Parathyroid adenoma (tissue), 2 donors: ENCODE measurements at regions not wholly inside any gene's neighbourhood (a gene's known extent, or its start where the extent isn't known, plus 50 kb on each side); places are given as distances from the start of the nearest gene placed in this dataset.

Experiments
- H2AFZ ChIP-seq: fragments of 300-600 bp; sonication (generic); one replicate; pipeline ENCODE4 v1.7.0; 2017; ENCODE audit warnings: antibody characterized with exemption, mild to moderate bottlenecking
- H3K27ac ChIP-seq: fragments of 300-600 bp; sonication (generic); one replicate; pipeline ENCODE4 v1.7.0; 2017
- H3K27me3 ChIP-seq: fragments of 300-600 bp; sonication (generic); one replicate; pipeline ENCODE4 v1.7.0; 2017; ENCODE audit warnings: low read length; ENCODE audit not compliant: control insufficient read depth, insufficient read depth
- H3K36me3 ChIP-seq: fragments of 300-600 bp; sonication (generic); one replicate; pipeline ENCODE4 v1.7.0; 2017; ENCODE audit warnings: low read length; ENCODE audit not compliant: control insufficient read depth, insufficient read depth
- H3K4me1 ChIP-seq: fragments of 300-600 bp; sonication (generic); one replicate; pipeline ENCODE4 v1.7.0; 2017; ENCODE audit warnings: control low read depth
- H3K4me2 ChIP-seq: fragments of 300-600 bp; sonication (generic); one replicate; pipeline ENCODE4 v1.7.0; 2017; ENCODE audit warnings: low read length
- H3K4me3 ChIP-seq: fragments of 300-600 bp; sonication (generic); one replicate; pipeline ENCODE4 v1.7.0; 2017; ENCODE audit warnings: low read depth, low read length
- H3K79me2 ChIP-seq: fragments of 300-600 bp; sonication (generic); one replicate; pipeline ENCODE4 v1.7.0; 2017; ENCODE audit warnings: control low read depth
- H3K9ac ChIP-seq: fragments of 300-600 bp; sonication (generic); one replicate; pipeline ENCODE4 v1.7.0; 2017; ENCODE audit warnings: mild to moderate bottlenecking
- H3K9me3 ChIP-seq: fragments of 300-600 bp; sonication (generic); one replicate; pipeline ENCODE4 v1.7.0; 2017; ENCODE audit warnings: low read length; ENCODE audit not compliant: control insufficient read depth
- CTCF ChIP-seq: fragments of 300-600 bp; sonication (generic); IDR thresholded peaks from one replicate; pipeline ENCODE4 v1.7.0; 2017; ENCODE audit warnings: antibody characterized with exemption, mild to moderate bottlenecking
- donor health status: primary hyperparathyroidism.

GRCh38 chr14:54275997-54276725, 120.6 kb upstream of the CDKN3 start:
- H3K27me3 ChIP-seq: no peaks in the 10 kb centered on the region
- H3K4me2 ChIP-seq: no peak overlapping the region
- H3K4me3 ChIP-seq: no peak overlapping the region
- H3K27ac ChIP-seq: no peak overlapping the region
- H3K4me1 ChIP-seq: no peaks in the 10 kb centered on the region
- no peaks in the 10 kb centered on the region for H3K36me3 ChIP-seq
- H2AFZ ChIP-seq: no peak overlapping the region
- H3K79me2 ChIP-seq: no peaks in the 10 kb centered on the region
- H3K9ac ChIP-seq: no peak overlapping the region
- TF ChIP-seq CTCF: no peak
- no peaks in the 10 kb centered on the region for H3K9me3 ChIP-seq

DNA sequence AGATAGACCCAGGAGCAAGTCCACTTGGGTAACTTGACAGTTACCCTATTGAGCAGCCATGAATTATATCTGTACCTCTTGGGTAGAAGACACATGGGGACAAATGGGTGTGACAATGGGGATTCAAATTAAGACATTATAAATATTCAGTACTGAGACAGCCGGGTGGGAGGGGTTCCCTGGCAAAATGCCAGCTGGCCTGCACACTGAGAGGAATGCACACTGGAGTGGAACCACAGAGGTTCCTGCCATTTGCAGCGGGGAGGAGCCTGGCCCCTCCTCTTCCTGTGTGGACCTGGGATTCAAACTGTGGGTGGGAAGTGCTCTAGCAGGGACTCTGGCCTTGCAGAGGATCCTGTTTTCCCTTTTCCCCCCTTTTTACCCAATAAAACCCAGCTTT, 118.7 kb upstream of the CDKN3 start:
- Histone ChIP-seq H2AFZ (no peak overlapping the region), H3K27ac (no peak overlapping the region), H3K4me1 (no peaks in the 10 kb centered on the region), H3K27me3 (no peaks in the 10 kb centered on the region), H3K79me2 (no peaks in the 10 kb centered on the region), H3K9me3 (no peaks in the 10 kb centered on the region), H3K36me3 (no peaks in the 10 kb centered on the region), H3K4me2 (no peak overlapping the region), H3K9ac (no peak overlapping the region), H3K4me3 (no peak overlapping the region)
- no peak for TF ChIP-seq CTCF

- TF ChIP-seq CTCF: no peak
- no peak overlapping the region for H3K9ac ChIP-seq
- no peaks in the 10 kb centered on the region for H3K9me3 ChIP-seq
- H3K4me1 ChIP-seq: no peaks in the 10 kb centered on the region
- H3K36me3 ChIP-seq: no peaks in the 10 kb centered on the region
- no peaks in the 10 kb centered on the region for H3K27me3 ChIP-seq
- no peak overlapping the region for H3K4me3 ChIP-seq
- H2AFZ ChIP-seq: no peak overlapping the region
- no peaks in the 10 kb centered on the region for H3K79me2 ChIP-seq
- no peak overlapping the region for H3K27ac ChIP-seq
- no peak overlapping the region for H3K4me2 ChIP-seq
Observed at GRCh38 chr14:54278665-54279295, 118.0 kb upstream of the CDKN3 start.

- Histone ChIP-seq H3K4me1 (no peaks in the 10 kb centered on the region), H3K27me3 (no peaks in the 10 kb centered on the region), H2AFZ (no peak overlapping the region), H3K36me3 (no peaks in the 10 kb centered on the region), H3K9ac (no peak overlapping the region), H3K4me3 (no peak overlapping the region), H3K27ac (no peak overlapping the region), H3K79me2 (no peaks in the 10 kb centered on the region), H3K4me2 (no peak overlapping the region), H3K9me3 (no peaks in the 10 kb centered on the region)
- no peak for TF ChIP-seq CTCF
Observed at GRCh38 chr14:54282849-54283248, 114.0 kb upstream of the CDKN3 start.

GRCh38 chr14:54285030-54285429, 111.8 kb upstream of the CDKN3 start:
- H2AFZ ChIP-seq: no peak overlapping the region
- no peak overlapping the region for H3K4me3 ChIP-seq
- no peaks in the 10 kb centered on the region for H3K27me3 ChIP-seq
- no peaks in the 10 kb centered on the region for H3K36me3 ChIP-seq
- no peaks in the 10 kb centered on the region for H3K4me1 ChIP-seq
- H3K4me2 ChIP-seq: no peak overlapping the region
- TF ChIP-seq CTCF: no peak
- H3K79me2 ChIP-seq: no peaks in the 10 kb centered on the region
- no peak overlapping the region for H3K27ac ChIP-seq
- H3K9me3 ChIP-seq: no peaks in the 10 kb centered on the region
- no peak overlapping the region for H3K9ac ChIP-seq
